Keratinocyte (primary cell): ENCODE measurements at regions not wholly inside any gene's neighbourhood (a gene's known extent, or its start where the extent isn't known, plus 50 kb on each side); places are given as distances from the start of the nearest gene placed in this dataset.

Experiments used
- DNase-seq: peaks from one replicate; pipeline ENCODE4 v3.0.0-alpha.2; 2011; ENCODE audit warnings: low read depth, missing footprints, low spot score
- FAIRE-seq: peaks from 2 replicates; lab custom pipeline; 2011; peaks lifted over from hg19 to GRCh38; lab: Jason Lieb, UNC
- H2AFZ ChIP-seq: 2 replicates; pipeline ENCODE4 v1.6.0; 2012; ENCODE audit warnings: low read length, control low read depth, inconsistent platforms; ENCODE audit not compliant: control insufficient read depth
- H3K27ac ChIP-seq: 2 replicates; pipeline ENCODE4 v1.5.1; 2011; ENCODE audit warnings: low read length; ENCODE audit not compliant: control insufficient read depth, insufficient read depth
- H3K27me3 ChIP-seq: 3 replicates; pipeline ENCODE4 v1.6.0; 2011; ENCODE audit warnings: low read length; ENCODE audit not compliant: control insufficient read depth, insufficient read depth; ENCODE audit errors: extremely low read depth
- H3K36me3 ChIP-seq, 2 experiments: 2 replicates in 1 of 2; 3 replicates in 1 of 2; pipeline ENCODE4 v1.5.1; 2011; ENCODE audit warnings: low read length in 2 of 2, mild to moderate bottlenecking in 1 of 2; ENCODE audit not compliant: control insufficient read depth in 2 of 2, insufficient read depth in 2 of 2; ENCODE audit errors: extremely low read depth in 1 of 2
- H3K4me1 ChIP-seq: 3 replicates; pipeline ENCODE4 v1.5.1; 2011; ENCODE audit warnings: low read length; ENCODE audit not compliant: control insufficient read depth, insufficient read depth; ENCODE audit errors: extremely low read depth
- H3K4me2 ChIP-seq: 3 replicates; pipeline ENCODE4 v1.6.0; 2011; ENCODE audit warnings: low read depth, low read length; ENCODE audit not compliant: control insufficient read depth, insufficient read depth; ENCODE audit errors: extremely low read depth
- H3K4me3 ChIP-seq, 3 experiments: fragments of 200-600 bp in 1 of 3; sonication (generic) in 1 of 3; 2 replicates in 2 of 3; 3 replicates in 1 of 3; pipeline ENCODE4 v1.5.1; 2011 to 2016; ENCODE audit warnings: low read length in 3 of 3, mild to moderate bottlenecking in 3 of 3, control low read depth in 2 of 3, inconsistent platforms in 1 of 3, low read depth in 1 of 3, mixed read lengths in 1 of 3, mixed run types in 1 of 3, moderate library complexity in 1 of 3; ENCODE audit not compliant: control insufficient read depth in 2 of 3, insufficient read depth in 2 of 3; ENCODE audit errors: extremely low read depth in 1 of 3
- H3K79me2 ChIP-seq: 2 replicates; pipeline ENCODE4 v1.6.0; 2012; ENCODE audit warnings: low read length; ENCODE audit not compliant: control insufficient read depth, insufficient read depth
- H3K9ac ChIP-seq: 3 replicates; pipeline ENCODE4 v1.6.0; 2011; ENCODE audit warnings: low read length; ENCODE audit not compliant: control insufficient read depth, insufficient read depth; ENCODE audit errors: extremely low read depth
- H3K9me1 ChIP-seq: 3 replicates; pipeline ENCODE4 v1.6.0; 2011; ENCODE audit warnings: low read length; ENCODE audit not compliant: control insufficient read depth, insufficient read depth; ENCODE audit errors: extremely low read depth
- H3K9me3 ChIP-seq: 2 replicates; pipeline ENCODE4 v1.5.1; 2012; ENCODE audit warnings: low read depth, low read length; ENCODE audit not compliant: control insufficient read depth
- H4K20me1 ChIP-seq: 3 replicates; pipeline ENCODE4 v1.6.0; 2011; ENCODE audit warnings: low read length; ENCODE audit not compliant: control insufficient read depth, insufficient read depth; ENCODE audit errors: extremely low read depth
- CTCF ChIP-seq, 3 experiments: IDR thresholded peaks in 1 of 3; conservative IDR thresholded peaks in 1 of 3; optimal IDR thresholded peaks in 1 of 3; 2 replicates in 2 of 3; 3 replicates in 1 of 3; pipeline versions ENCODE3 to v1.5.1; 2011; ENCODE audit warnings: low read length in 3 of 3, mild to moderate bottlenecking in 3 of 3, moderate library complexity in 2 of 3, control low read depth in 1 of 3, inconsistent platforms in 1 of 3; ENCODE audit not compliant: insufficient read depth in 2 of 3; ENCODE audit errors: extremely low read depth in 1 of 3
- EZH2 ChIP-seq: IDR thresholded peaks from one replicate; pipeline ENCODE4 v1.6.1; 2012; ENCODE audit warnings: inconsistent platforms, mild to moderate bottlenecking, low read length, moderate library complexity
- dilution Hi-C: fragments of 300-500 bp; cut with MboI; formaldehyde crosslinking; loops from one replicate; pipeline ENCODE4 v1.7.0; 2020; ENCODE audit warnings: low sequenced_read_pairs; ENCODE audit not compliant: extremely low pct_ligation_motif_present

GRCh38 chr1:101451888-101452287 is 215.1 kb downstream of the S1PR1 start:
- dilution Hi-C loops: no loop called here
- Histone ChIP-seq H3K36me3 (no peaks in the 10 kb centered on the region), H3K27me3 (no peaks in the 10 kb centered on the region), H3K4me2 (no peak overlapping the region), H2AFZ (no peak overlapping the region), H3K9me3 (no peaks in the 10 kb centered on the region), H3K9me1 (no peaks in the 10 kb centered on the region), H3K4me1 (no peaks in the 10 kb centered on the region), H3K27ac (no peak overlapping the region), H3K79me2 (no peaks in the 10 kb centered on the region), H3K9ac (no peak overlapping the region), H4K20me1 (no peaks in the 10 kb centered on the region), H3K4me3 (no peak overlapping the region)
- no peak for TF ChIP-seq EZH2
- TF ChIP-seq CTCF (optimal IDR thresholded peaks at IDR 0.05 in 1 of 3, IDR thresholded peaks at IDR 0.05 in 1 of 3, conservative IDR thresholded peaks at IDR 0.05 in 1 of 3; ENCODE audit: extremely low read depth in 1 of 3, insufficient read depth in 2 of 3, low read length in 3 of 3): no peak
- FAIRE-seq: no peak
- DNase-seq: no peak

GRCh38 chr1:101452825-101453224 is 216.0 kb downstream of the S1PR1 start:
- H3K9me1 ChIP-seq: no peaks in the 10 kb centered on the region
- no peak overlapping the region for H3K4me2 ChIP-seq
- no peak overlapping the region for H3K27ac ChIP-seq
- no peak overlapping the region for H2AFZ ChIP-seq
- H4K20me1 ChIP-seq: no peaks in the 10 kb centered on the region
- no peak for FAIRE-seq
- H3K9me3 ChIP-seq: no peaks in the 10 kb centered on the region
- no peak for DNase-seq
- H3K4me3 ChIP-seq: no peak overlapping the region
- H3K79me2 ChIP-seq: no peaks in the 10 kb centered on the region
- dilution Hi-C loops: no loop called here
- H3K4me1 ChIP-seq: no peaks in the 10 kb centered on the region
- H3K27me3 ChIP-seq: no peaks in the 10 kb centered on the region
- no peak overlapping the region for H3K9ac ChIP-seq
- TF ChIP-seq CTCF (optimal IDR thresholded peaks at IDR 0.05 in 1 of 3, IDR thresholded peaks at IDR 0.05 in 1 of 3, conservative IDR thresholded peaks at IDR 0.05 in 1 of 3; ENCODE audit: extremely low read depth in 1 of 3, insufficient read depth in 2 of 3, low read length in 3 of 3) (no peak), EZH2 (no peak)
- H3K36me3 ChIP-seq: no peaks in the 10 kb centered on the region
